GM19328 (cell line): ENCODE measurements at regions not wholly inside any gene's neighbourhood (a gene's known extent, or its start where the extent isn't known, plus 50 kb on each side); places are given as distances from the start of the nearest gene placed in this dataset.
"Not testable (repeated sequence)": the region's sequence is repeated elsewhere in the genome, so short reads cannot be mapped to it uniquely, and the experiment has no call there.

Source experiments
- ATAC-seq: cut with Tn5 transposase; IDR thresholded peaks from one replicate; pipeline ENCODE4 v1.9.1; 2021; ENCODE audit warnings: mild to moderate bottlenecking, moderate library complexity; ENCODE audit not compliant: unreplicated experiment

DNA sequence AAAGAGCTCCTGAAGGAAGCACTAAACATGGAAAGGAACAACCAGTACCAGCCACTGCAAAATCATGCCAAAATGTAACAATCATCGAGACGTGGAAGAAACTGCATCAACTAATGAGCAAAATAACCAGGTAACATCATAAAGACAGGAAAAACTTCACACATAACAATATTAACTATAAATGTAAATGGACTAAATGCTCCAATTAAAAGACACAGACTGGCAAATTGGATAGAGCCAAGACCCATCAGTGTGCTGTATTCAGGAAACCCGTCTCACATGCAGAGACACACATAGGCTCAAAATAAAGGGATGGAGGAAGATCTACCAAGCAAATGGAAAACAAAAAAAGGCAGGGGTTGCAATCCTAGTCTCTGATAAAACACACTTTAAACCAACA lies 83.9 kb upstream of the TSLP start:
- not testable (repeated sequence) for ATAC-seq

DNA sequence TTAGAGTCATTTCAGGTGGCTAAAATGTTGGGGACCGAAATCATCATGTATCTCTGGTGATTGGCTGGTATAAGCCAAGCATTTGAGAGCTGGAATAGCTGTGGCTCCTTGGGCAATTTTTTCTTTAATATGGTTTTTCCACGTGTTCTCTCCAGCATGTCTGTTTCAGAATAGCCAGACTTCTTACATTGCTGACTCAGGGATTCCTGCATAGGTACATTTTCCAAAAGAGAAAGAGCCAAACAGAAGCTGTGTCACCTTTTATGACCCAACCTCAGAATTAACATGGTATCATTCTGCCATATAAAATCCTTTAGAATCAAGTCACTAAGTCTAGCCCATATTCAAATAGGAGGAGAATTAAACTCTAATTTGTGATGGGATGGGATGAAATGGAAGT lies 74.8 kb upstream of the TSLP start:
- no peak for ATAC-seq

DNA sequence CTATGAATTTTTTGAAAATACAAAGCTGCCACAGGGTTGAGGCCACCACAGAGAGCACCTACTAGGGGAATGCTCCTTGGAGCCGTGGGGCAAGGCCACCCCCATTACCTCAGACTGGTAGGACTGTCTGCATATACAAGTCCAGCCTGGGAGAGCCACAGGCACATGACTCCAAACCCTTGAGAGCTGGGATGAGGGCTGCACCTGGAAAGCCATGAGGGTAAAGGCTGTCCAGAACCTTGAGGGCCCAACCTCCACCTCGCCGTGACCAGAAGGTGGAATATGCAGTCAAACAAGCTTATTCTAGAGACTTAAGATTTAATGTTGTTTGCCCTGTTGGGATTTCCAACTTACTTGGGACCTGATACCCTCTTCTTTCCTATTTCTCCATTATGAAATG lies 69.5 kb upstream of the TSLP start:
- ATAC-seq, result no peak

DNA sequence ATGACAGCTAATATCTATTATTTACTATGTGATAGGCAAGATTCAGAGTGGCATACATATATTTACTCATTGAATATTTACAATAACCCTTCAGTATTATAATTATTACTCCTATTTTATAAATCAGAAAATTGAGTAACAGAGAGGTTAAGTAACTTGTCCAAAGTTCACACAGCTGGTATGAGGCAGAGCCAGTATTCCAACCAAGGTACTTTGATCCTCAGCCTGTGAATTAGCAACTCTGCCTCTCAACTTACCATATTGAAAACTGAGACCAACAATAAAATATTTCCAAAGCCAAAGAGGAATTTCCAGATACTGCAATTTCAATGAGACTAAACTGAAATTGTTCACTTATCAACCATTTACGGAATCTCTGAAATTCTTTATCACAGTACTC lies 67.9 kb upstream of the TSLP start:
- ATAC-seq, result no peak

DNA sequence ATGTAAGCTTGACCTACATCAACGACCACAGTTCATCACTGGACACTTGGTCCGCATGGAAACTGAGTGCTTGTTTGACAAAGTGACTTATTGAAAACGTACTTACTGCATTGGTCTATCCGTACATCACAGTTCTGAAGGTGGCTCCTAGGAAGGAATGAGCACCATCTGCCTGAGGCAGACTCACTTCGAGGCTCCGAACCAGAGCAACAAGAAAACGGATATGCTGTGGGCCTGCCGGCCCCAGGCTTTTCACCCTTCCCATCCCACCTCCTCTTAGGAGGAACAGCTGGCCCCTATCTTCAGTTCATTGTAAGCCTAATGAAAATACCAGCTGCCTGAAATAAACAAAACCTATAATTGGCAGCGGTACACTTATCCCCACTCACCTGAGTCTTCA lies 67.2 kb upstream of the TSLP start:
- no peak for ATAC-seq

DNA sequence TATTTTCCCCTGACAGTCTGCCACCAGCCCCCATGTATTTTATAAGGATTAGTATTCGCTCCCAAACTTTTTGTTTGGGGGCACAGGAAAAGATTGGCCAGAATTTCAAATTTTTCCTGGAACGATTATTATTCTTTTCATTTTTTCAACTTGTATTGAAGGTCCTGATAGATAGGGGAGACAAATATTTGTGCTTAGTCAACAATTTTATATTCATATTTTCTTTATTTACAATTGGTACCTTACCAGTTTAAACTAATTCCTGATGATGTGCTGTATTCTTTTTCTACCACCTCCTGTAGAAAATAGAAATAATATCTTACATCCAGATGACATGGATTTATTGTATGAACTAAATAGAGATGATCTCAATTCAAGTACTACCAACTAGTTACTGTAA lies 60.7 kb upstream of the TSLP start:
- ATAC-seq, result no peak

DNA sequence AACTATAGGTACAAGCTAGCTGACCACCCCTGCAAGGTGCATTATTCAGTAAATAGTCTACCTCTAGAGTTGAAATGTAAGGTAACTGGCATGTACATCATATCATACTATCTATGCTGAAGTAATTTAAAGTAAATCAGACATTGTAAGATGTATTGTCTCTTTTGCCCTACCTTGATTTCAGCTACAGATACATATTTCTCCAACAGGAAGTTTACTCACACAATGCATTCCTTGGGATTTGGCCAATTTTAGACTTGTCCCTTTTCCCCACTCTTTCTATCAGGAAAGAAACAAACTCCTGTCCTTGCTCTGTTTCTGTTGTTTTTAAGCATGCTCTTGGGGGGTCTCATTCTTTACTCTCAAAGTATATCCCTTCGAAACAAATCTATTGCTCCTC lies 58.5 kb upstream of the TSLP start:
- ATAC-seq, result no peak

DNA sequence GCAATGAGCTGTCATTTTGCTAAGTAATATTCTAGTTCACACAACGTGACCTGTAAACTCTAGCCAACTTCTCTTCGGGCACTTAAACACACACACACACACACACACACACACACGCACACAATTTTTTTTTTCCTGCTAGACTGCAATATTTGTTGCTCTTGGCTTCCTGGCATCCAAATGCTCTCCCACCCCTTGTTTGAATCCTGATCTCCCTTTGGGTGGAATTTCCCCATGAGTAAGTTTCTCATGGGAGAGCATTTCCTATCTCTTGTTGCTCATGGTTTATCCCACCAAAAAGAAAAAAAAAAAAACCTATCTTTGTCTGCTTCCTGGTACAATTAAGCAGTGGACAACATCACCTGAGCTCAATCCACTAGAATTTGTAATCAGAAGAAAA lies 54.7 kb upstream of the TSLP start:
- ATAC-seq, result no peak

DNA sequence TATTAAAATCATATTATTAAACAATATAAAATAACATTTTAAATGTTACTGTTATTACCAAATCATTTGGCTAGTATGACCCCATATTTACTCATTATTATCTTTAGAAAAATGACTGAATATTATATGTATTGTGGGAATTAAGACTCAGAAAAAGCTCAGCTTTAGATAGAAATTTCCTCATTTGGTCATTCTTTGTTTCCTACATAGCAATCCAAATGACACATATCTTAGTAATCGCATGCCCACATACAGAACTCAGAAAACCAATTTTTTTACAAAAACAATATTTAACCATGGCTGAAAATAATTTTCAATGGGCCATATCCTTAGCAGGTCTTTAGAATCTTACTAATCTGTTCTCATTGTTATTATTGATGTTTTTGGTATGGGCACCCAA lies 53.8 kb upstream of the TSLP start:
- ATAC-seq, result no peak
